NCI-H1694 (cell line): ENCODE measurements at regions not wholly inside any gene's neighbourhood (a gene's known extent, or its start where the extent isn't known, plus 50 kb on each side); places are given as distances from the start of the nearest gene placed in this dataset.
"Not testable (repeated sequence)": the region's sequence is repeated elsewhere in the genome, so short reads cannot be mapped to it uniquely, and the experiment has no call there.

ENCODE experiments used
- DNase-seq: peaks from one replicate; lab custom pipeline; 2025; lab: John Stamatoyannopoulos, UW

DNA sequence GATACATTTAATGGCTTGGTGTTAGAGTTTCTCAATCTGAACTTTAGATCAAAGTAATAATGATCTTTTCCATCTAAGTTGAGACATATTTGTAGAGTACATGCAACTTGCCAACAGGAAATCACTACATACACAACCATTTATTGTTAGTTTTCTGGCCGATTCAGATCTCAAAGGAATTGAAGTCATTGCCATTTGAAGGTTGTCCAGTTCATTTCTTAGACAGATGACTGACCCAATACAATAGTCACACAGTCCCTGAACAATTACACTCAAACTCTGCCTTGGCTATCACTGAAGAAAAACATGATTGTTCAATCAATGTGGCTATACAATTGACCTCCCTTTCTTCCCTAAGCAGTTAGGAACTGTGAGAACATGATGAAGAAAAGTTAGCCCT is 753.2 kb upstream of the RIOK2 start:
- DNase-seq = no peak

DNA sequence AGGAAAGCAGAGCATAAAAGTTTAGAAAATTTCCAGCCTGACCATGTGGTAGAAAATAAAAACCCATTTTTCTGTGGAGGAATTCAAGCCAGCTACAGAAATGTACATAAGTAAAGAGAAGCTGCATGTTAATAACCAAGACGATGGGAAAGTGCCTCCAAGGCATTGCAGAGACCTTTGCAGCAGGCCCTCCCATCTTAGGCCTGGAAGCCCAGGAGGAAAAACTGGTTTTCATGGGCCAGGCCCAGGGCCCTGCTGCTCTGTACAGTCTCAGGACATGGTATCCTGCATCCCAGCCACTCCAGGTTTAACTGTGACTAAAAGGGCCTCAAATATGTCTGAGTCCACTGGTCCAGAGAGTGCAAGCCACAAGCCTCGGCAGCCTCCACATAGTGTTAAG is 754.8 kb upstream of the RIOK2 start:
- DNase-seq = no peak

- no peak for DNase-seq
Observed at GRCh38 chr5:97943036-97943435, 760.0 kb upstream of the RIOK2 start.

- no peak for DNase-seq
Observed at GRCh38 chr5:97951139-97951538, 768.1 kb upstream of the RIOK2 start.

GRCh38 chr5:97955450-97955849 is 772.4 kb upstream of the RIOK2 start:
- DNase-seq = no peak

- DNase-seq = no peak
Observed at GRCh38 chr5:97967292-97967691, 784.2 kb upstream of the RIOK2 start.

DNA sequence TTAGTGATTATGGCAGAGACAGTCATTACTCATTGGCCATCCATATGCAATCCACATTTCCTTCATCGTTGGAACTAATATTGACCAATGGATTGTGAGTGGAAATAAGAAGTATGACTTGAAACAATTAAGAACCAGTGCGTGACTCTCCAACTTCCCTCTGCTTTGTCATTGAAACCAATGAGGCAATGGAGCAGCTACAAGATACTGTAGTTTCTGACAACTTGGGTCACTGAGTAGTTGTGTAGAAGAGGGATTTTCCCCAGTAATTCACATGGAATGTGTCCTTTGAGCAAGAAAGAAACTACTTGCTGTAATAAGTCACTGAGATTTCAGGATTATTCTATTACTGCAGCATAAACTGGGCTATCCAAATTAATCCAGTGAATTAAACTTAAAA is 785.3 kb upstream of the RIOK2 start:
- no peak for DNase-seq

DNA sequence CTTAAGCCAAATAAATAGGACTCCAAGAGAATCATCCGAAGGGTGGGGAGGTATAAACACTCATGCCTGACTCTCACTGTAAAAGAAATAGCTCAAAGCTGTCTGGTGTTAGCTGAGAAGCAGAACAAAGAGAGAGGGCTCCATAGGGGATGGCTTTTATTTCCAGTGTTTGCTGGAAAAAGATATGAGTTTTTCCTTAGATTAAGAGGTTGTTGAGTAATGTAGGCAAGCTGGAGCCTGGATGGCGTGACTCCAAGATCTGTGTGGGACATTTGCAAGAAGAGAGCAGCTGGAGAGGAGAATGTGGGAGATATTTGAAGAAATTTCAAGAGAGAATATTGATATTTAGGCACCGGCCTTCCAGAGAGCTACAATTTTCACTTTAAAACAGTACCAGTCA is 793.7 kb upstream of the RGMB start:
- no peak for DNase-seq

- DNase-seq = no peak
Observed at GRCh38 chr5:97980291-97980690, 793.2 kb upstream of the RGMB start.

DNA sequence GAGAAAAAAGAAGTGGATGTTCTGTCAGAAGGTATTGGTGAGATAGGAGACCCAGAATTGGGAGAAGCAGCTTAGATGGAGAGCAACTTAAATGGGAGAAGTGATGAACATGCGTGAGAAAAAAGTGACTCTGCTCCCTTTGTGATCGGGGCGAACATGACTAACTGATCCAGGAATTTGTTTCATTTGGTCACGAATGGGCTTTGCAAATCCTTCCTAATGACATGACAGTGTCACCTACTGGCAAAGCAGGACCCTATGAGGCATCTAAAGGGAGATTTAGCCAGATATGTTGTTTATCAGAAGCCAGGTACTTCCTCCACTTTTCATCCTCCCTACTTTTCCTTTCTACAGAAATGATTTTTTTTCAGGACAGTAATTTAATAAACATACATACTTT is 787.4 kb upstream of the RGMB start:
- DNase-seq = no peak

DNA sequence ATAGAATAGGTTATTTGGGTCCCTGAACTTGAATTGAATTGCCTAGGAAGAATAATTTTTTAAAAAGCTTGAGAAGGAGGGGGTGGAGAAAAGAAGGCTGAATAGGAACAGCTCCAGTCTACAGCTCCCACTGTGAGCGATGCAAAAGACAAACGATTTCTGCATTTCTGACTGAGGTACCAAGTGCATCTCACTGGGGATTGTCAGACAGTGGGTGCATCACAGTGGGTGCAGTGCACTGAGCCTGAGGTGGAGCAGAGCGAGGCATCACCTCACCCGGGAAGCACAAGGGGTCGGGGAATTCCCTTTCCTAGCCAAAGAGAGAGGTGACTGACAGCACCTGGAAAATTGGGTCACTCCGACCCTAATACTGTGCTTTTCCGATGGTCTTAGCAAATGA is 782.2 kb upstream of the RGMB start:
- no peak for DNase-seq

DNA sequence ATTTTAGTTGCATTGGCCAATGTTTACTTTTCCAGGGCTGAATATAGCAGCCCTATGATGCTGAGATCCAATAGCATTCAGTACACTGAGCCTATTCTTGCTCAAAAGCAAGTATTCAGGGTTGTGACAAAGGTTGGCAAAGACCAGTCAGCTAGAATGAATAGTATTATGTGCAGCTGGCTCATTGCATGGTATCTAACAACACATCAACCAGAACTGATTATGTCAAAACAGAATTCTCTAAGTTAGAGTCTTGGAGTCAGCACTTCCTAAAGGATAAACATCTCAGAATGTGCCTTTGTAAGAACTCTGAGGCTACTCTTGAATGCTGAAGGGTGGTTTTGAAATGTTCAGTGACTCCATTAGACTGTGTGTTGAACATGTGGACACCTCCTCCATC is 774.5 kb upstream of the RGMB start:
- no peak for DNase-seq

GRCh38 chr5:98004463-98004862 is 769.0 kb upstream of the RGMB start:
- DNase-seq = no peak

- DNase-seq = no peak
Observed at GRCh38 chr5:98016771-98017170, 756.7 kb upstream of the RGMB start.

- not testable (repeated sequence) for DNase-seq
Observed at GRCh38 chr5:98030273-98030672, 743.2 kb upstream of the RGMB start.

GRCh38 chr5:98031036-98031435 is 742.4 kb upstream of the RGMB start:
- DNase-seq = not testable (repeated sequence)

GRCh38 chr5:98031496-98031895 is 742.0 kb upstream of the RGMB start:
- DNase-seq = no peak

GRCh38 chr5:98031926-98032325 is 741.5 kb upstream of the RGMB start:
- no peak for DNase-seq

DNA sequence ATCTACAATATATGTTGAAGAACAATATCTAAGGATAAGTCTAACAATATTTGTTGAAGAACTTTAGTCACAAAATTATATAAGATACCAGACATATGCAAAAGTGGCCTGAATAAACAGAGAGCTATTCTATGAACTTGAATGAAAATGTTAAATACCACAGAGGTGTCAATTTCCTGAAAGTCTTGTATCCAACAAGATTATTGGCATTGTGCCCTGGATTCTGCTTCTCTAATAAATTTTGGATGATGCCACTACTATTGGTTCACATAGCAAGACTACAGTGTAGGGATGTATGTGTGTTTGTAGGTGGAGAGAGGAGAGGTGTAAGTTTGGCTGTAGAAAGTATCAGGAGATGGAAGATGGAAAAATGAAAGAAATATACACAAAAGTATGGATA is 731.8 kb upstream of the RGMB start:
- no peak for DNase-seq

DNA sequence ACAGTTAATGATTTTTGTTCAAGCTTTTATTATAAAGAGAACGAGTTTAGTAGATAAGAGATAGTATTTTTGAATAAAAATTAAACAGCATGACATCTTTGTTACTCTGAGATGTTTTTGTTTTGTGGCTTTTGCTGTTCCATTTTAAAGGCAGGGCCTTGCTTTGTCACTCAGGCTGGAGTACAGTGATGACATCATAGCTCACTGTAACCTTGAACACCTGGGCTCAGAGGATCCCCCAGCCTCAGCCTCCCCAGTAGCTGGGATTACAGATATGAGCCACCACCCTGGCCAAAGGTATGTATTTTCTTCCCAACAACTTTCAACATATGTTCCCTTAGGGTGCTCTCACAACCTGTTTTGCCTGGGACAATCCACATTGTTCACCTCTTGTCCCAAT is 730.9 kb upstream of the RGMB start:
- DNase-seq = no peak

DNA sequence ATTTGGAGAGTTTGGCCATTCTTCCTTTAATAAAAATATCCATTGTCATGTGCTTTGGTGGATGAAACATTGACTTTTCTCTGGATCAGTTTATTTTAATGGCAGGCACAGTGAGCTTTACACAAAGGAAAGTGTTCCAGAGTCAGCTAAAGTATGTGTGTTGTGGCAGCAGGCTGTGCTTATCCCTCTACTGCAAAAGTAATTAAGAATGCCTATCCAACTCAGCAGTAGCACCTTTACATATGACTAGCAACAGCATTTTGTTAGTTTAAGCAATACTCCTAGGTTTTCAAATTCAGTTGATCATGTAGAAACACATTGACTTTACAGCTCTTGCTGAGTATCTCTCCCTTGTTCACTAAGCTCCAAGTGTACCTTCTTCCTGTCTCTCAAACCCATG is 730.5 kb upstream of the RGMB start:
- no peak for DNase-seq

- DNase-seq = no peak
Observed at GRCh38 chr5:98050583-98050982, 722.9 kb upstream of the RGMB start.

DNA sequence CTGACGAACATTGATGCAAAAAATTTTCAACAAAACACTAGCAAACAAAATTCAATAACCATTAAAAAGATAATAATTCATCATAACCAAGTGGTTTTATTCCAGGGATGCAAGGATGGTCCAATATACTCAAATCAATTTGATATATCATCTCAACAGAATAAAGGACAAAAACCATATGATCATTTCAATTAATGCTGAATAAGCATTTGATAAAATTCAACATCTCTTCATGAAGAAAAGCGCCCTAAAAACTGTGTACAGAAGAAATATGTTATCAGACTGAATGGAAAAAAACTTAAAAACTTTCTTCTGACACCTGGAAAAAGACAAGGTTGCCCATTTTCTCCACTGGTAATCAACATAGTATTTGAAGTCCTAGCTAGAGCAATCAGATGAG is 720.3 kb upstream of the RGMB start:
- DNase-seq = no peak

DNA sequence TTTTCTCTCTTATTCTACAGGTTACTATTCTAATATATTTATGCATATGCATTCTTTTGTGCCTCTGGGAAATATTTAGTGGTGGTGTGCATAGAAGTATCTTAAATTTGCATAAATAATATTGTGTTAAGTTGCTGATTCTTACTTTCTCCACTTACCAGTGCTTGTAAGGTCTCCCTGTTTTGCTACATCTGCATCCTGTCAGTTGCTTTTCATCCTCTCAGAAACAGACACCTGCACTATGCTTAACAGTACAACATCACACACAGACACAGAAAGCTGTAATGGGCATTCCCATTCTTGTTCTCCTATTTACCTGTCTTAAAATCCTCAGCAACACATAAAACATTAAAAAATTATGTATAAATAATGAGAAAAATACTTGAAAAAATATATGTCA is 713.3 kb upstream of the RGMB start:
- DNase-seq = no peak

DNA sequence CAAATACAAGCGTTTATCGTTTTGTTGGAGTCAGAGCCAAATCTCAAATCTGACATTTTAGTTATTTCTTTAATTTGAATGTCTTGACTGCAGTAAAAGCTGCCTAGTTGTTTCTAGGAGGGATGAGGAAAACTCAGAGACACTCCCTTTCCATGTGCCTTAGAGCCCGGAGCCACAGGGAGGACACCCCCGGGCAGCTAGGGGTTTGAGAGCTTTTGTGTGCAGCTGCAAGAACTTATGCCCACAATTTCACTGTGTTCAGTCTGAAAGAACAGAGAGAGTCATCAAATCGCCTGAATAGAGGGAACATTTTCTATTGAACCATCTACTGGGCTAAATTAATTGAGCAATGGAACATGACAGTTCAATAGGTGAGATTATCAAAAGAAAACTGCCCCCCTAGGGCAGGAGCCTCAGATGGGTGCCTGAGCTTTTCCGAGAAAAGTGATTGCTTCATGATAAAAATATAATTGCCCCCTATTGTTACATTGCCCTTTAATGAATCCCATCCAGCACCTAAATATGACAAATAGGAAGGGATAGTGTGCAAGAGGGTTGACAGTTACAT is 709.3 kb upstream of the RGMB start:
- no peak for DNase-seq
